Activated naive CD4-positive, alpha-beta T cell treated with anti-CD3 and anti-CD28 coated beads, Interleukin-2, amount 10 ng/mL, durations not matched to agents 7 days and 5 days (primary cell): ENCODE measurements at regions not wholly inside any gene's neighbourhood (a gene's known extent, or its start where the extent isn't known, plus 50 kb on each side); places are given as distances from the start of the nearest gene placed in this dataset.
"Not testable (repeated sequence)": the region's sequence is repeated elsewhere in the genome, so short reads cannot be mapped to it uniquely, and the experiment has no call there.

Experiments
- CTCF ChIA-PET: fragments of 350-600 bp; sonication (Branson Sonifier 250); formaldehyde crosslinking; loops from one replicate; lab custom pipeline; 2021; ENCODE audit warnings: antibody characterized with exemption; lab: Charles Lee
- DNase-seq: peaks from one replicate; pipeline ENCODE4 v3.0.0-alpha.2; 2020
- H3K27ac Mint-ChIP-seq: one replicate; pipeline ENCODE4 v1.8.0; 2021; ENCODE audit warnings: mild to moderate bottlenecking, moderate library complexity, mixed read lengths
- H3K27me3 Mint-ChIP-seq: one replicate; pipeline ENCODE4 v1.8.0; 2021; ENCODE audit warnings: mild to moderate bottlenecking, mixed read lengths
- H3K36me3 Mint-ChIP-seq: one replicate; pipeline ENCODE4 v1.8.0; 2021; ENCODE audit warnings: mixed read lengths
- H3K4me1 Mint-ChIP-seq: one replicate; pipeline ENCODE4 v1.8.0; 2021; ENCODE audit warnings: mixed read lengths
- H3K4me3 Mint-ChIP-seq: one replicate; pipeline ENCODE4 v1.8.0; 2021; ENCODE audit warnings: mild to moderate bottlenecking, moderate library complexity, mixed read lengths
- H3K9me3 Mint-ChIP-seq: one replicate; pipeline ENCODE4 v1.8.0; 2021; ENCODE audit warnings: mixed read lengths

- H3K9me3 Mint-ChIP-seq: peaks cover 21% of the 10 kb centered on the region
- no peaks in the 10 kb centered on the region for H3K27me3 Mint-ChIP-seq
- no peak overlapping the region for H3K27ac Mint-ChIP-seq
- CTCF ChIA-PET: interaction anchor here (0.6 kb wide), 1 partner anchor 22 kb away, joined by 5 read pairs; no protein-coding TSS in a partner anchor
- H3K36me3 Mint-ChIP-seq: no peaks in the 10 kb centered on the region
- DNase-seq: no peak
- no peak overlapping the region for H3K4me3 Mint-ChIP-seq
- H3K4me1 Mint-ChIP-seq: no peaks in the 10 kb centered on the region
Measured at GRCh38 chr7:153675131-153675530, 377.1 kb upstream of the DPP6 start.

GRCh38 chr7:153682628-153683027, 369.6 kb upstream of the DPP6 start:
- H3K27me3 Mint-ChIP-seq: no peaks in the 10 kb centered on the region
- no peak overlapping the region for H3K27ac Mint-ChIP-seq
- no peak overlapping the region for H3K4me3 Mint-ChIP-seq
- CTCF ChIA-PET: no interaction called here
- H3K4me1 Mint-ChIP-seq: no peaks in the 10 kb centered on the region
- DNase-seq: no peak
- peaks cover 15% of the 10 kb centered on the region for H3K9me3 Mint-ChIP-seq
- no peaks in the 10 kb centered on the region for H3K36me3 Mint-ChIP-seq

- H3K4me1 Mint-ChIP-seq: no peaks in the 10 kb centered on the region
- CTCF ChIA-PET: interaction anchor here (0.7 to 1.2 kb wide), 2 partner anchors 11 to 21 kb away, joined by 4 to 5 read pairs; no protein-coding TSS in a partner anchor
- H3K36me3 Mint-ChIP-seq: no peaks in the 10 kb centered on the region
- no peak for DNase-seq
- peaks cover 10% of the 10 kb centered on the region for H3K9me3 Mint-ChIP-seq
- no peak overlapping the region for H3K27ac Mint-ChIP-seq
- no peak overlapping the region for H3K4me3 Mint-ChIP-seq
- H3K27me3 Mint-ChIP-seq: no peaks in the 10 kb centered on the region
Measured at GRCh38 chr7:153696242-153696641, 356.0 kb upstream of the DPP6 start.

- no peaks in the 10 kb centered on the region for H3K4me1 Mint-ChIP-seq
- CTCF ChIA-PET: no interaction called here
- no peaks in the 10 kb centered on the region for H3K36me3 Mint-ChIP-seq
- H3K4me3 Mint-ChIP-seq: no peak overlapping the region
- no peaks in the 10 kb centered on the region for H3K27me3 Mint-ChIP-seq
- no peak overlapping the region for H3K27ac Mint-ChIP-seq
- DNase-seq: no peak
- H3K9me3 Mint-ChIP-seq: peaks cover 12% of the 10 kb centered on the region
Measured at GRCh38 chr7:153698046-153698445, 354.2 kb upstream of the DPP6 start.

GRCh38 chr7:153701678-153702077, 350.5 kb upstream of the DPP6 start:
- no peak overlapping the region for H3K4me3 Mint-ChIP-seq
- H3K27ac Mint-ChIP-seq: no peak overlapping the region
- H3K9me3 Mint-ChIP-seq: peaks cover 11% of the 10 kb centered on the region
- no peaks in the 10 kb centered on the region for H3K27me3 Mint-ChIP-seq
- CTCF ChIA-PET: no interaction called here
- no peaks in the 10 kb centered on the region for H3K4me1 Mint-ChIP-seq
- no peak for DNase-seq
- H3K36me3 Mint-ChIP-seq: no peaks in the 10 kb centered on the region

GRCh38 chr7:153723892-153724291, 328.3 kb upstream of the DPP6 start:
- H3K36me3 Mint-ChIP-seq, H3K9me3 Mint-ChIP-seq, DNase-seq, H3K27ac Mint-ChIP-seq, CTCF ChIA-PET, H3K4me3 Mint-ChIP-seq, H3K27me3 Mint-ChIP-seq, H3K4me1 Mint-ChIP-seq: not testable (repeated sequence)

GRCh38 chr7:153731504-153731903, 320.7 kb upstream of the DPP6 start:
- CTCF ChIA-PET, H3K9me3 Mint-ChIP-seq, H3K27ac Mint-ChIP-seq, H3K4me3 Mint-ChIP-seq, H3K4me1 Mint-ChIP-seq, DNase-seq, H3K36me3 Mint-ChIP-seq, H3K27me3 Mint-ChIP-seq: not testable (repeated sequence)

- H3K36me3 Mint-ChIP-seq, CTCF ChIA-PET, H3K4me1 Mint-ChIP-seq, DNase-seq, H3K27me3 Mint-ChIP-seq, H3K9me3 Mint-ChIP-seq, H3K27ac Mint-ChIP-seq, H3K4me3 Mint-ChIP-seq: not testable (repeated sequence)
Measured at GRCh38 chr7:153743434-153743833, 308.8 kb upstream of the DPP6 start.

- H3K36me3 Mint-ChIP-seq, CTCF ChIA-PET, H3K27me3 Mint-ChIP-seq, H3K9me3 Mint-ChIP-seq, H3K4me1 Mint-ChIP-seq, H3K27ac Mint-ChIP-seq, H3K4me3 Mint-ChIP-seq, DNase-seq: not testable (repeated sequence)
Measured at GRCh38 chr7:153747969-153748368, 304.2 kb upstream of the DPP6 start.

GRCh38 chr7:153748885-153749284, 303.3 kb upstream of the DPP6 start:
- DNase-seq, H3K36me3 Mint-ChIP-seq, H3K27me3 Mint-ChIP-seq, H3K27ac Mint-ChIP-seq, H3K9me3 Mint-ChIP-seq, H3K4me1 Mint-ChIP-seq, H3K4me3 Mint-ChIP-seq, CTCF ChIA-PET: not testable (repeated sequence)

- DNase-seq, CTCF ChIA-PET, H3K4me3 Mint-ChIP-seq, H3K27me3 Mint-ChIP-seq, H3K27ac Mint-ChIP-seq, H3K4me1 Mint-ChIP-seq, H3K36me3 Mint-ChIP-seq: not testable (repeated sequence)
- H3K9me3 Mint-ChIP-seq: peaks cover 10% of the 10 kb centered on the region
Measured at GRCh38 chr7:153765869-153766268, 286.3 kb upstream of the DPP6 start.

- H3K4me1 Mint-ChIP-seq, DNase-seq, H3K27ac Mint-ChIP-seq, H3K4me3 Mint-ChIP-seq, CTCF ChIA-PET, H3K27me3 Mint-ChIP-seq, H3K36me3 Mint-ChIP-seq: not testable (repeated sequence)
- peaks cover 10% of the 10 kb centered on the region for H3K9me3 Mint-ChIP-seq
Measured at GRCh38 chr7:153766926-153767325, 285.3 kb upstream of the DPP6 start.

- Mint-ChIP-seq H3K36me3 (no peaks in the 10 kb centered on the region), H3K27ac (no peak overlapping the region), H3K27me3 (no peaks in the 10 kb centered on the region), H3K4me3 (no peak overlapping the region), H3K9me3 (peaks cover 2% of the 10 kb centered on the region), H3K4me1 (no peaks in the 10 kb centered on the region)
- no peak for DNase-seq
- CTCF ChIA-PET: no interaction called here
Measured at GRCh38 chr7:153772966-153773365, 279.2 kb upstream of the DPP6 start.

GRCh38 chr7:153776940-153777339, 275.3 kb upstream of the DPP6 start:
- DNase-seq, H3K27ac Mint-ChIP-seq, CTCF ChIA-PET, H3K4me1 Mint-ChIP-seq, H3K4me3 Mint-ChIP-seq, H3K36me3 Mint-ChIP-seq, H3K27me3 Mint-ChIP-seq, H3K9me3 Mint-ChIP-seq: not testable (repeated sequence)

GRCh38 chr7:153797363-153797762, 254.8 kb upstream of the DPP6 start:
- H3K36me3 Mint-ChIP-seq, CTCF ChIA-PET, DNase-seq, H3K27me3 Mint-ChIP-seq, H3K9me3 Mint-ChIP-seq, H3K4me3 Mint-ChIP-seq, H3K4me1 Mint-ChIP-seq, H3K27ac Mint-ChIP-seq: not testable (repeated sequence)

- H3K27ac Mint-ChIP-seq: no peak overlapping the region
- no peaks in the 10 kb centered on the region for H3K4me1 Mint-ChIP-seq
- H3K9me3 Mint-ChIP-seq: peaks cover 8% of the 10 kb centered on the region
- no peak overlapping the region for H3K4me3 Mint-ChIP-seq
- DNase-seq: no peak
- H3K27me3 Mint-ChIP-seq: no peaks in the 10 kb centered on the region
- CTCF ChIA-PET: no interaction called here
- no peaks in the 10 kb centered on the region for H3K36me3 Mint-ChIP-seq
Measured at GRCh38 chr7:153808117-153808516, 244.1 kb upstream of the DPP6 start.
